CD14-positive monocyte (primary cell): ENCODE measurements at regions not wholly inside any gene's neighbourhood (a gene's known extent, or its start where the extent isn't known, plus 50 kb on each side); places are given as distances from the start of the nearest gene placed in this dataset.
"Not testable (repeated sequence)": the region's sequence is repeated elsewhere in the genome, so short reads cannot be mapped to it uniquely, and the experiment has no call there.

Experiments used
- DNase-seq, 3 donors: peaks; one replicate each; pipeline ENCODE4 v3.0.0-alpha.2; 2011 to 2022
- H2AFZ ChIP-seq: 2 replicates; pipeline ENCODE4 v1.6.0; 2012; ENCODE audit warnings: mild to moderate bottlenecking, low read depth, low read length, inconsistent platforms; ENCODE audit not compliant: insufficient read depth, poor library complexity, severe bottlenecking
- H3K27ac ChIP-seq, 2 donors: 1 replicate in 1 of 2; 2 replicates in 1 of 2; pipeline ENCODE4 v1.5.1; 2012 to 2013; ENCODE audit warnings: low read length in 2 of 2, control low read depth in 1 of 2, inconsistent platforms in 1 of 2, low read depth in 1 of 2, mild to moderate bottlenecking in 1 of 2
- H3K27me3 ChIP-seq, 2 donors: one replicate each; pipeline versions ENCODE4 v1.6.0 to v1.6.1; 2011 to 2013; ENCODE audit warnings: low read length in 2 of 2; ENCODE audit not compliant: control insufficient read depth in 2 of 2, insufficient read depth in 2 of 2
- H3K36me3 ChIP-seq, 2 donors: replicated peaks in 1 of 2; 1 replicate in 1 of 2; 2 replicates in 1 of 2; pipeline versions ENCODE4 v1.5.1 to v1.6.1; 2012 to 2013; ENCODE audit warnings: low read length in 2 of 2, control low read depth in 1 of 2, inconsistent platforms in 1 of 2, mild to moderate bottlenecking in 1 of 2; ENCODE audit not compliant: insufficient read depth in 2 of 2, control insufficient read depth in 1 of 2
- H3K4me1 ChIP-seq, 2 donors: 1 replicate in 1 of 2; 2 replicates in 1 of 2; pipeline versions ENCODE4 v1.5.1 to v1.6.1; 2012 to 2013; ENCODE audit warnings: low read length in 2 of 2, control low read depth in 1 of 2, inconsistent platforms in 1 of 2, mild to moderate bottlenecking in 1 of 2, moderate library complexity in 1 of 2; ENCODE audit not compliant: insufficient read depth in 2 of 2, control insufficient read depth in 1 of 2
- H3K4me2 ChIP-seq: replicated peaks from 2 replicates; pipeline ENCODE3; 2012; ENCODE audit warnings: low read length, moderate library complexity, mild to moderate bottlenecking; ENCODE audit not compliant: poor library complexity, severe bottlenecking; ENCODE audit errors: extremely low read depth
- H3K4me3 ChIP-seq, 3 experiments: fragments of 200-600 bp in 1 of 3; sonication (generic) in 1 of 3; replicated peaks in 1 of 3; 1 replicate in 2 of 3; 2 replicates in 1 of 3; pipeline ENCODE4 v1.5.1; 2011 to 2013; ENCODE audit warnings: low read length in 3 of 3, mild to moderate bottlenecking in 3 of 3, control low read depth in 2 of 3, low read depth in 2 of 3, inconsistent platforms in 1 of 3, moderate library complexity in 1 of 3
- H3K79me2 ChIP-seq: 2 replicates; pipeline ENCODE4 v1.6.0; 2012; ENCODE audit warnings: mild to moderate bottlenecking, control low read depth, inconsistent platforms, low read length, moderate library complexity; ENCODE audit not compliant: insufficient read depth
- H3K9ac ChIP-seq: 2 replicates; pipeline ENCODE4 v1.6.0; 2017; ENCODE audit warnings: low read length, mild to moderate bottlenecking; ENCODE audit not compliant: insufficient read depth, poor library complexity, severe bottlenecking
- H3K9me3 ChIP-seq, 2 donors: replicated peaks in 1 of 2; 1 replicate in 1 of 2; 2 replicates in 1 of 2; pipeline versions ENCODE4 v1.5.1 to v1.6.1; 2012 to 2013; ENCODE audit warnings: low read length in 2 of 2, control low read depth in 1 of 2; ENCODE audit not compliant: control insufficient read depth in 1 of 2, insufficient read depth in 1 of 2
- H4K20me1 ChIP-seq: 2 replicates; pipeline ENCODE4 v1.6.0; 2012; ENCODE audit warnings: mild to moderate bottlenecking, low read length, control low read depth, moderate library complexity; ENCODE audit not compliant: insufficient read depth
- H3K27ac Mint-ChIP-seq, 7 donors: one replicate each; pipeline ENCODE4 v1.8.0; 2020; ENCODE audit warnings: mild to moderate bottlenecking in 7 of 7, mixed read lengths in 7 of 7, moderate library complexity in 6 of 7, inconsistent platforms in 2 of 7
- H3K27me3 Mint-ChIP-seq, 3 donors: one replicate each; pipeline ENCODE4 v1.8.0; 2021 to 2022; ENCODE audit warnings: low read depth in 3 of 3, mild to moderate bottlenecking in 3 of 3, mixed read lengths in 3 of 3, moderate library complexity in 3 of 3, inconsistent platforms in 1 of 3
- H3K36me3 Mint-ChIP-seq, 2 donors: one replicate each; pipeline ENCODE4 v1.8.0; 2020; ENCODE audit warnings: mixed read lengths in 2 of 2, inconsistent platforms in 1 of 2, mild to moderate bottlenecking in 1 of 2
- H3K4me1 Mint-ChIP-seq: one replicate; pipeline ENCODE4 v1.8.0; 2020; ENCODE audit warnings: mild to moderate bottlenecking, mixed read lengths
- H3K4me3 Mint-ChIP-seq, 2 donors: one replicate each; pipeline ENCODE4 v1.8.0; 2020; ENCODE audit warnings: mild to moderate bottlenecking in 2 of 2, mixed read lengths in 2 of 2, moderate library complexity in 1 of 2
- H3K9me3 Mint-ChIP-seq, 7 donors: one replicate each; pipeline ENCODE4 v1.8.0; 2020 to 2022; ENCODE audit warnings: mixed read lengths in 7 of 7, mild to moderate bottlenecking in 6 of 7, moderate library complexity in 6 of 7, inconsistent platforms in 2 of 7
- CTCF ChIP-seq: fragments of 200-600 bp; IDR thresholded peaks from one replicate; pipeline ENCODE4 v1.8.0; 2022; ENCODE audit warnings: antibody characterized with exemption, mild to moderate bottlenecking
- WGBS: methylation state at CpG from one replicate; pipeline ENCODE4 v1.1.5; 2013; ENCODE audit warnings: missing lambda C conversion rate; ENCODE audit not compliant: insufficient coverage; 5-methylcytosine and 5-hydroxymethylcytosine counted together
- intact Hi-C, 2 donors: fragments of 100-400 bp; cut with micrococcal nuclease; formaldehyde crosslinking; loops; one replicate each; pipeline versions ENCODE4 v1.15.0 to v1.15.1; 2023

- Histone ChIP-seq H3K4me3 (no peak overlapping the region), H3K9ac (no peak overlapping the region), H3K9me3 (peaks cover 20% of the 10 kb centered on the region in 2 donors), H3K4me1 (no peaks in the 10 kb centered on the region), H3K27me3 (no peaks in the 10 kb centered on the region), H2AFZ (no peak overlapping the region), H3K79me2 (no peaks in the 10 kb centered on the region), H4K20me1 (no peaks in the 10 kb centered on the region), H3K4me2 (no peak overlapping the region), H3K27ac (no peak overlapping the region), H3K36me3 (no peaks in the 10 kb centered on the region)
- intact Hi-C loops, result no loop called here
- no peak overlapping the region for H3K4me3 Mint-ChIP-seq
- WGBS, result 43% methylated on average over 1 of the region's 2 CpGs
- no peak for TF ChIP-seq CTCF
- peaks cover 2 to 9% (median 3%) of the 10 kb centered on the region in 3 donors for H3K27me3 Mint-ChIP-seq
- no peak overlapping the region for H3K27ac Mint-ChIP-seq
- no peaks in the 10 kb centered on the region for H3K36me3 Mint-ChIP-seq
- H3K4me1 Mint-ChIP-seq, result no peaks in the 10 kb centered on the region
- H3K9me3 Mint-ChIP-seq, result peaks cover 0 to 21% (median 10%) of the 10 kb centered on the region in 7 donors
- no peak for DNase-seq
These were observed 425.8 kb downstream of the KCTD16 start for GRCh38 chr5:144596517-144596916.

GRCh38 chr5:144594919-144595318, 424.2 kb downstream of the KCTD16 start:
- intact Hi-C loops, result no loop called here
- no peaks in the 10 kb centered on the region for H3K4me1 Mint-ChIP-seq
- H3K27me3 Mint-ChIP-seq, result peaks cover 2 to 9% (median 3%) of the 10 kb centered on the region in 3 donors
- H3K4me1 ChIP-seq, result no peaks in the 10 kb centered on the region
- H3K4me3 Mint-ChIP-seq, result no peak overlapping the region
- no peak for DNase-seq
- 95% methylated on average over 25 of the region's 25 CpGs for WGBS
- no peaks in the 10 kb centered on the region for H3K36me3 ChIP-seq
- H3K9me3 ChIP-seq, result peaks cover 20% of the 10 kb centered on the region in 2 donors
- no peaks in the 10 kb centered on the region for H3K79me2 ChIP-seq
- no peaks in the 10 kb centered on the region for H3K27me3 ChIP-seq
- H3K4me2 ChIP-seq, result no peak overlapping the region
- H3K9me3 Mint-ChIP-seq, result peaks cover 0 to 21% (median 10%) of the 10 kb centered on the region in 7 donors
- H3K36me3 Mint-ChIP-seq, result no peaks in the 10 kb centered on the region
- H3K27ac ChIP-seq, result no peak overlapping the region
- no peak overlapping the region for H3K9ac ChIP-seq
- no peaks in the 10 kb centered on the region for H4K20me1 ChIP-seq
- peak overlapping the region in 1 of 7 donors; percentile 4 for H3K27ac Mint-ChIP-seq
- TF ChIP-seq CTCF, result no peak
- no peak overlapping the region for H2AFZ ChIP-seq
- no peak overlapping the region for H3K4me3 ChIP-seq

- H3K4me1 ChIP-seq, H3K4me3 ChIP-seq, H3K4me1 Mint-ChIP-seq, H3K27ac ChIP-seq, intact Hi-C loops, H3K9ac ChIP-seq, H2AFZ ChIP-seq, H3K36me3 ChIP-seq, H3K36me3 Mint-ChIP-seq, H3K27ac Mint-ChIP-seq, H3K27me3 ChIP-seq, H3K4me3 Mint-ChIP-seq, H3K4me2 ChIP-seq, H3K79me2 ChIP-seq, H4K20me1 ChIP-seq, DNase-seq, H3K27me3 Mint-ChIP-seq: not testable (repeated sequence)
- peaks cover 20% of the 10 kb centered on the region in 2 donors for H3K9me3 ChIP-seq
- 75% methylated on average over 1 of the region's 4 CpGs for whole genome bisulfite sequencing
- H3K9me3 Mint-ChIP-seq, result peaks cover 0 to 21% (median 8%) of the 10 kb centered on the region in 7 donors
These were observed 423.6 kb downstream of the KCTD16 start for GRCh38 chr5:144594234-144594633.
